Activated effector memory CD4-positive, alpha-beta T cell treated with anti-CD3 and anti-CD28 coated beads, Interleukin-2, amount 50 U/mL, for 16 hours (primary cell): ENCODE measurements at regions not wholly inside any gene's neighbourhood (a gene's known extent, or its start where the extent isn't known, plus 50 kb on each side); places are given as distances from the start of the nearest gene placed in this dataset.
"Not testable (repeated sequence)": the region's sequence is repeated elsewhere in the genome, so short reads cannot be mapped to it uniquely, and the experiment has no call there.

Source experiments
- DNase-seq: peaks from one replicate; pipeline ENCODE4 v3.0.0-alpha.2; 2020

DNA sequence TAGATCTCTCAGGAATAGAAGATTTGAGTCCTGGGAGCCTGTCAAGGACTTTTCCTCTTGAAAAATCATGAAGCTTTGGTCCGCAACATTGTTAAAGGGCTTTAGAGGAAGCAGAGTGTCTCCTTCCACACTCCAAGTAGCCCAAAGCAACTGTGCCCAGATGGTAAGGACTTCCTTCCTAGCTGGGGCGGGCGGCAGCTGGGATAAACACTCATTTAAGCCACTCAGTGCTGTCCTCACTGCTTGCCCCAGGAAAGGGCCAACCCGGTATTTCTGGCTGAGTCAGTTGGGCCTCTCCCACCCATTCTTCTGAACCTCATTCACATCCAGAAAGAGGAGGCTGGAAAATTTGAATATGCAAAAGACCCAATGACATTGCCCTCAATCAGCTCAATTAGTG is 144.3 kb downstream of the CHIC2 start:
- DNase-seq = no peak

DNA sequence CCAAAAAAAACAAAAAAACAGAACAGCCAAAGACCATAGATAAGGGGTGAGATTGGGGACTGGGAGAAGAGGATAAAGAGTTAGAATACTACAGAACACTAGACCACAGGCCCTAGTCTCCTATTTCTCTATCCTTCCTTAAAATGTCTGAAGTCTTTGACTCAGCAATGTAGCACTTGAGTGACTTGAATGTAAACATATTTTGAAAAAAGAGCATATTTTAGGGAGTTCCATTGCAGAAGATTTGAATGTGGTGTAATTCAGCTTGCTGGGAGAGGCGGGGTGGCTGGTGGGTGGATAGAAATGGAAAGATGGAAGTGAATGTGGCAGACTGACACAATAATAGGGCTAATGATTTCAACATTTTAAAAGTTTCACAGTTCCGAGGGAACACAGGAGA is 144.9 kb downstream of the CHIC2 start:
- DNase-seq = no peak

DNA sequence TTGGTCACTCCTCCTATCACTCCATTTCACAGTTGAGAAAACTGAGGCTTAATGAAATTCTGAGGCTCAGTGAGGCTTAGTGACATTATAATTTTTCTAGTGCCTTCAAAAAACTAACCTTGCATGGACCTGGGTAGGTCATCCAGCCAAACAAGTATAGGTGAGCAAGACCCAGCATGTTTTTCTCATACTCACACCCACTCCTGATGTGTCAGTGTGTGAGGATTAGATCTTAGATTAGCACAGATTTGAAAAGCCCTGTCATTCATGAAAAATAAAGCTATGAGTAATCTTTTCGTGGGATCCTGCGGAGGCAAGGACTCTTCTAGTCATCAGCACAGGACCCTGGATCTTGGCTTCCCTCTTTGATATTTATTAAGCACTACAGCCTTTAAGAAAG is 146.7 kb downstream of the CHIC2 start:
- DNase-seq = no peak

DNA sequence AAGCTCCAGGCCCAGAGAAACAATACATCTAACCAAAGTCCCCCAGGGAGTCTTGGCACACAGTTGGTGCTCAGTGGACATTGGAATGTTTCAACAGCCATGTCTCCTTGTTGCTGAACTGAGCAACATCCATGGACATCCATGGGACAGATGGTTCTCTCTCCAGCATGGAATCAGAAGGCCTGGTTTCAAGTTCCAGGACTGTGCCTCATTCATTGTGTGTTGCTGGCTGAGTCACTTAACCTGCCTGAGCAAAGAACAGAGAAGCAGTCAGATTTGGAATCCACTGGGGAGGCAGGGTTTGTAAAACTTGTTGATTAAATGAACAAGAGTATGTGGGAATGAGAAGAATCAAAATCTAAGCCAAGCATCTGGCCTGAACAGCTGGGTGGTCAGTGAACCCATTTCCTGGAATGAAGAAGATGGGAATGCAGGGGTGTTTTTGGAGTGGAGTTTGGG is 147.9 kb downstream of the CHIC2 start:
- DNase-seq = no peak

DNA sequence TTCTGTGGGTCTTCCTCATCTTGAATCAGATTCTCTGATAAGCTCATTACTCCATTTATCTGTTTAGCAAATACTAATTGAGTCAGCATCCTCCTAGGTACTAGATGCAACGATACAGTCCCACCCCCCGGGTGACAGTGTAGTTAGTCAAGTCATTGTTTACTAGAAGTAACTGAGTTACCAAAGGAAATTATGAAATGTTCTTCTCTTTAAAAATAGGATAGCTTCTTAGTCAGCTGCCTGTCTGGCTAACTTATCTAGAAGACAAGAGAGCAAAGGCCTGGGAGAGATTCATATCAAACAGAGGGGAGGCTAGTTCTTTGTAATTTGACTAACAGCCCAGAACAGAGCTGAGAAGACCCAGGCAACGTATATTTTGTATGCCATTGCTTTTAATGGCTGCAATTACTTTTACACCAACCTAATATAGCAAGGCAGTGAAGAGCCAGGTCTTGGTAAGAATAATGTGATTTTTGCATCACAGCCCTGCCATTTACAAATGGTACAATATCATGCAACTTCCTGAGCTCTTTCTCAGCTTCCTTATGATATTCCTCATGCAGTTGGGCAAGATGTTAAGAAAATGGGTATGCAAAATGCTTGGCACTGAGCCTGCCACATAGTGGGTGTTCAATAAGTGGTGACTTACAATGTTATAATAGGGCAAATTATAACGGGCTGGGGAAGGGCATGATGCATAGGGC is 149.9 kb downstream of the CHIC2 start:
- no peak for DNase-seq

DNA sequence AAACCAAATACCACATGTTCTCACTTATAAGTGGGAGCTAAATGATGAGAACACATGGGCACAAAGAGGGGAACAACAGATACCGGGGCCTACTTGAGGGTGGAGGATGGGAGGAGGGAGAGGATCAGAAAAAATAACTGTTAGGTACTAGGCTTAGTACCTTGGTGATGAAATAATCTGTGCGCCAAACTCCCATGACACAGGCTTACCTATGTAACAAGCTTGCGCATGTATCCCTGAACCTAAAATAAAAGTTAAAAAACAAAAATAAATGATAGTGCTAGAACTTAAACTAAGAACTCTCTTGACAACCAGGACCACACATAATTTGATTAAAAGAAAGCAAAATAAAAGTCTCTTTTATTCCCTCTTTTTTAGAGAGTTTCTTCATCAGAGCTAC is 150.6 kb downstream of the CHIC2 start:
- no peak for DNase-seq

DNA sequence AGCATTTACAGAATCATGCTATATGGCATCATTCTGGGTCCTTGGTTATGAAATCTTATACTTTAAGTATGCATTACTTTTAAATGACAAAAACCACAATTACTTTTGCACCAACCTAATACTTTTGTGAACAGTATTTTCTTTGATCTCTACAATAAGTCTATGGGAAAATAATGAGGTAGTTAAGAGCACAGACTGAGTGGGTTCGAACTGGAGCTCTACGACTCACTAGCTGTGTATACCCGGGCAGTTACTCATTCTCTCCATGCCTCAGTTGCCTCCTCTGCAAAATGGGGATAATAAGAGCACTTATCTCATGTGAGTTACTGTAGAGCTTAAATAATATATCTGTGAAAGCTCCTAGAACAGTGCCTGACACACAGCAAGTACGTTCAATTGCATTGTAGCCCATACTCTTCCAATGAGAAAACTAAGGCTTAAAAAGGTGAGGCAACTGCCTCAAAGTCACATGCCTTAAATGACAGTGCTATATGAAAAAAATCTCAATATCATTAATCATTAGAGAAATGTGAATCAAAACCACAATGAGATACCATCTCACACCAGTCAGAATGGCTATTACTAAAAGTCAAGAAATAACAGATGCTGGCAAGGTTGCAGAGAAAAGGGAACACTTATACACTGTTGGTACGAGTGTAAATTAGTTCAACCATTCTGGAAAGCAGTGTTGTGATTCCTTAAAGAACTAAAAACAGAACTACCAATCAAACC is 151.5 kb downstream of the CHIC2 start:
- no peak for DNase-seq

DNA sequence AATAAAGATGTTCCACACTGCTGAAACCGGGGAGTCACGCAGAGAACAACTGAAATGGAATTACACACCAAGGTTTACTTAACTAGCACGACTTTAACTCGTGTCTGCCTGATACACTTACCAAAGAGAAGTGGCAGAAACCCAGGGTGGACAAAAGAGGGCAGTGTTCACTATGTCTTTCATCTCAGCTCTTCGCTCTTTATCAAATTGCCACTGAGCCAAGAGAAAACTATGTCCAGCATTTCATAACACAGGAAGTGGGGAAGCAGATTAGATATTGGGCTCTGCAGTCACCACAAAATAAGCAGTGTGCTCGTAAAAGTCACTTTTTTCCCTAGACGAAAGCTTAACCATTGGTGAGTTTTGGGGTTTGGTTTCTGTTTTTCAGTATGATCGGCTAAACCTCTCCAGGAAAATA is 155.7 kb downstream of the CHIC2 start:
- DNase-seq = no peak

DNA sequence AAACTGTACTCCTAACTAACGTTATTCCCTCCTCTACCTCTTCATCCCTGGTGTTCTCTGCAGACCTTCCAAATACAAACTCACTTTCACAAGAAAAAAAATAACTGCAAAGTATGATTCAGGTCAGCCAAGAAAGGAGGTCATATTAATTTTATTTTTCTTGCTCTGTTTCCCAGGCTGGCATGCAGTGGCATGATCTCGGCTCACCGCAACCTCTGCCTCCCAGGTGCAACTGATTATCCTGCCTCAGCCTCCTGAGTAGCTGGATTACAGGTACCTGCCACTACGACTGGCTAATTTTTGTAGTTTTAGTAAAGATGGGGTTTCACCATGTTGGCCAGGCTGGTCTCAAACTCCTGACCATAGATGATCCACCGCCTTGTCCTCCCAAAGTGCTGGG is 156.6 kb downstream of the CHIC2 start:
- DNase-seq = no peak

DNA sequence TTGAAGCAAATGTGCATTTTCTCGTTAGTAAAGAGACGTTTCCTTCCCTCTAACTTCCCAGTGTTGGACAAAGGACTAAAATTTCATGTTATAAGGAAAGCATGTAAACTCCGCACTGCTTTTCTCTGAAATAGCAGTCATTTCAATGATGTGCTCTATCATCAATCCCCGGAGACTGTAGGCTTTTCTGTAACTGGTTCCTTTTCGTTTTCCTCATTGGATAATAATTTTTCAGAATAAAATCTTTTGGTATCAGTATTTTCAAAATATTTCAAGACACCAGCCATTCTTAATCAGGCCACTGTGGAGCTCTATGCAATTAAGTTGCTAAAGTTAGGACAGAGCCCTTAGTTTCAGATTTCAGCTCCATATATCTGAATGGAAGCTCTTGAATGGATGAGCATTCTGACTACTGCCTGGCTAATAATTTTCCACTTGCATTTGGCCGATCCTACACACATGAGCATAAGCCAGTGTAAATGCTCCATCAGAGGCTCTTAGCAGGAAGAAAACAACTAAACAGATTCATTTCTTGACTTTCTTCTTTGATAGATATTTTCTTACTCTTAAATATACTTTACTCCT is 157.7 kb downstream of the CHIC2 start:
- DNase-seq = no peak

DNA sequence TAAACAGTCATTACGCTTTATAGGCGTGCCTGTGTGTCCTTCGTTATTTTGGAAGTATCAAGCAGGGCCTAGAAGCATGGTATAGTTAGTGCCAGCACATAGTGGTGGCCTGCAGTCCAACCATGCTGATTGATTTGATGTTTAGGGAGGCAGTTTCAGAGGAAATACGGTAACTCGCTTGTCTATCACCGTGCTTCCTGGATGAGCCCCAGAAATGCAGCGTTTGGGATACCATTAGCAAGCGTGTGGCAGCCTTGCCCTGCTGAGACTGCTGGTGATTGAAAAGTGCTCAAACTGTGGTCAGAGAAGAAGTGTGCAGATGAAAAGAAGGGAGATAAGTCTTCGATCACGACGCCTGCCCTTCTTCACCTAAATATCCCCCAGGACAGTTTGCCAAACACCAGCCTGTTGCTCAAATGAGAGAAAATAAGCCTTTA is 158.4 kb downstream of the CHIC2 start:
- no peak for DNase-seq

DNA sequence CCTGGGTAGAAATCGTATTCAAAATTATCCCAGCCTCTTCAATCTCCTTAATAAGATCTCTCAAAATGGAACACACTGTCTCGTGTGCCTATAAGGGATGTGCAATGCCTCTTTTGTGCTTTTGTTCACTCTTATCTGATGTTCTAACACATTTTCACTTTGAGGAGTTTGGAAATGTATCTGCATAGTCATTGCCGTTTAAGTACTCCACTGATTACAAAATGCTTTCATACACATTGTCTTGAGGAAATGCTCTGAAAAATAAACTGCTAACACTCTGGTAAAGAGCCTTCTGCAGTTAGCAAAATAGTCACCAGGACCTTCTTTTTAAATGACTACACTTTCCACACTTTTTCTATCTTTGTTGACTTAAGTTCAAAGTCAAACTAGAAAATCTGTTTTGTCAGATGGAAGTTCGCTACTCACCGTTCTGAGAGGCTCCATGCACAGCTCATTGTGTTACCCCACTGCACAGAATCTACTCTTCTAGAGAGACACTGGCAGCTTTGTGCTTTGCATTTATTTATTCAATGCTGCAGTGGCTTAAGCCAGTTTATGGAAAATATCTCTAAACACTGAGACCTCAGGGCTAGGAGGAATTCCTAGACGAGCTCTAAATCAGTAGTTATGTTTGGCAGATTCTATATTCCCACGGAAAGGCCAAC is 159.0 kb downstream of the CHIC2 start:
- DNase-seq = no peak

DNA sequence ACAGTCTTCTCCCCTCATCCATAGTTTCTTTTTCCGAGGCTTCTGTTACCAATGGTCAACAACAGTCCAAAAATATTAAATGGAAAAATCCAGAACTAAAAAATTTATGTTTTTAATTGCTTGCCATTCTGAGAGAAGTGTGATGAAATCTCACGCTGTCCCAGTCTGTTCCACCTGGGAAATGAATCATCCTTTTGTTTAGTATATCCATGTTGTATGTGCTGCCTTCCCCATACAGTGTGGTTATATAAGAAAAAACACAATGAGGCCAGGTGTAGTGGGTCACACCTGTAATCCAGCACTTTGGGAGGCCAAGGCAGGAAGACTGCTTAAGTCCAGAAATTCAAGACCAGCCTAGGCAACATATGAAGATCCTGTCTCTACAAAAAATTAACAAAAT is 161.6 kb downstream of the CHIC2 start:
- no peak for DNase-seq

DNA sequence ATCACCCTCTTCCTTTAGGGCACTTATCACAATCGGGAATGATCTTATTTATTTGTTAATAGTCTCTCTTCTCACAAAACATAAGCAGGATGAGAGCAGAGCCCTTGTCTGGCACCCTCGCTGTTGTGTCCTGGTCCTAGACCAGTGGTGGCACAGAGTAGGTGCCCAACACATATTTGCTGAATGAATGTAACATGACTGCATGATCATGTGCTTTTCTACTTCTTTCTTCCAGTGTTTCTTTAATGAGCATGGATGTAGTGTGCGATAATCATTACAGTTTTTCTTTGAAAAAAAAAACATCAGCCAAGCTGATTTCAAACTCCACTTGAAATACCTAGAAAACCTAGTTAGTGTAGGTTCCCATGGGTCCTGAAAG is 164.1 kb downstream of the CHIC2 start:
- no peak for DNase-seq

DNA sequence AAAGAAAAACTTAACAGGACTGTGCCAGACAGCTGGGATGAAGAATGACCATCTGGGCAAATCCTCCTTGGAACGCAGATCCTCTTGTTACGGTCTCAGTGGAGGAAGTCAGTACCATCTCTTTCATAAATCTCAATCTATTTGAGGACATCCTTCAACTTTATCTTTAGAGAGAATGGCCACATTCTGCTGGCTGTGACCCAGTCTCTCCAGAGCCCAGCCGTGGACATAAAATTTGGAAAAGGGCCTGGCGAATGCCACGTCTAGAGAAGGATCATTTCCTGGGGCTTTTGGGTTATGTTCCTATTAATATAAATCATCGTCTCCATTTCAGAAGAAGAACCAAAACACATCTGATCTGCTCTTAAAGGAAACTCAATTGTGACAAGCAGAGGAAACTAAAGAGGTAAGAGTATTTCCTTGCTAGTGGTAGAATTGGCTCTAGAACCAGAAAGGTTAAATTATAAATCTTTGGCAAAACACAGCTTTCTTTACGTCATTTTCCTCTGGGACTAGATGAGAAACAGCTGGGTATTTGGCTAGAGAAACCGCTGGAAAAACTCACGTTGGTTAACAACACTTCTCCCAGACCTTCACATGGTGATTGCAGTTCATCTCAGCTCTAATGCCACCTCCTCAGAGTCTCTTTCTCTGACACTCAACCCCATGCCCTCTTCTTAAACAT is 164.7 kb downstream of the CHIC2 start:
- no peak for DNase-seq

DNA sequence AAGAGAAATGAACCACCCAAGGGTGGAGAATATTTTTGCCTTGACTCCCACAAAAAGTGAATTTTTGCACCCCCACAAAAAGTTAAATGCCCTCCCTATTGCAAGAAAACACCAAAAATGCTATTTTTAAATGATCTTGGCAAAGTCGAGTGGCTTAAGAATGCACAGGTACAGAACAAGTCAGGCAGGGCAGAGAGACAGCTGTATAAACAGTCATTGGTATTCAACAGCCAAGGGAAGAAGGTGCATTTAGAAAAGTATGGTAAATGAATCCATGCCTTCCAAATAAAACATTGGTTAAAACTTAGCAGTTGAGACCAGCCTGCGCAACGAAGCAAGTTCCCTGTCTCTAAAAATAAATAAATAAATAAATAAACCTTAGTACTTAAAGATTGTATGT is 169.3 kb downstream of the CHIC2 start:
- no peak for DNase-seq

DNA sequence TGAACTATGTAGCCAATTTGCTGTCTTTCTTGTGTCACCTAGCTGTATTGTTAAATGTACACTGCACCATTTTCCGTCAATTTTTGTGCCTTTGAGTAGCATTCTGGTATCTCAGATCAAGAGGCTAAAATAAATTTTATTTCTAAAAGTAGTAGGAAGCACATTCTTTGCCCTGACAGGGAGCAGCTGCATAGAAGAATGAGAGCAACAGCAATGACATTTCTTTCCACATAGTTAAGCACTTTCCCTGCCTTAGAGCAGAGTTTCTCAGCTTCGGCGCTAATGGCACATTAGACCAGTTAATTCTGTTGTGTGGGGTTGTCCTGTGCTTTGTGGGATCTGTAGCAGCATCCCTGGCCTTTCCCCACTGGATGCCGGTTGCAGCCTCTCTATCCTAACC is 173.9 kb downstream of the CHIC2 start:
- DNase-seq = no peak

DNA sequence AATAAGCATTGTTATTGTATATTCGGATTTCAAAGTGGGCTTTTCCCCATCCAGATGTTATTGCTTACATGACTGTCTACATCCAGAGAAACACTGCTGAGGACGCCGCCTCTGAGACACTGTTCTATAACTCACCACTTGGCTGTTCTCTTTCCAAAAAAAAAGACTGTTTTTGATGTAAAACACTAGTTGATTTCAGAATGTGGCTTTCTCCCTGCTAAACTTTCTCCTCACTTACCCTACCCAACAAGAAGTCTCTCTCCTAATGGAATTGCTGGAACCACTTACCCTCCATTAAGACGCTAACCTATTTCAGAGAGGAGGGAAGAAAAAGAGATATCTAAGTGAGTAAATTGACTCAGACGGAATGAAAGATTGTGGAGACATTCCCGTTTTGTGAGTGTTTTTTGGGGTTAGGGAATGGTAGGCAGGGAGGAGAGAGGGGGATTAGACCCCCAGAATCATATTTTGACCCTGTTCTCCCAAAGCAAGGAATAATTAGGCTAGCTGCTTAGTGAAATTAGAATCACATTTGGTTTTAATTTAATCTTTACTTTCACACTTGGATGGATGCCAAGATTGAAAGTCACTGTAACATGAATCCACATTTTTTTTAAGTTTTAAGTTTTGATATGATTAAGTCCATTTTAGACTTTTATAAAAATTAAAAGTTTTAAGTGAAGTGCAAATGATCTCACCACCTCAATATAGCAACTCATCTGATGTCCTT is 174.9 kb downstream of the CHIC2 start:
- DNase-seq = no peak

DNA sequence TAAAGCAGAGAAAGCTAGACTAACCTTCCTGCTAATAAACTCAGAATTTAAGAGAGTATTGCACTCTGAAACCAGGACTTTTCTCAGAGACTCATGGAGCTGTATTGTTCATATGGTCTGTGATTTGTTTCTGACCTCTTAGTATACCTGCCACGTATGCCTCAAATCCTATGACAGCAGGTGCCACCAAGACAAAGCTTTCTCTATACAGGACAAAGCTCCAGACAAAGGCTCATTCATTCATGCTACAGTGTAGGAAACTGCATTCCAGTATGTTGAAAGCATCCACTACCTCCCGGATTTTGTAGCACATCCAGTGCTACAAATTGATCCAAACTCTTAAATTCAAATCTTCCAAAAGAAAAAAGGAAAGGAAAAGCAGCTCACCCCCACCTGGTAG is 178.3 kb downstream of the CHIC2 start:
- DNase-seq = no peak

DNA sequence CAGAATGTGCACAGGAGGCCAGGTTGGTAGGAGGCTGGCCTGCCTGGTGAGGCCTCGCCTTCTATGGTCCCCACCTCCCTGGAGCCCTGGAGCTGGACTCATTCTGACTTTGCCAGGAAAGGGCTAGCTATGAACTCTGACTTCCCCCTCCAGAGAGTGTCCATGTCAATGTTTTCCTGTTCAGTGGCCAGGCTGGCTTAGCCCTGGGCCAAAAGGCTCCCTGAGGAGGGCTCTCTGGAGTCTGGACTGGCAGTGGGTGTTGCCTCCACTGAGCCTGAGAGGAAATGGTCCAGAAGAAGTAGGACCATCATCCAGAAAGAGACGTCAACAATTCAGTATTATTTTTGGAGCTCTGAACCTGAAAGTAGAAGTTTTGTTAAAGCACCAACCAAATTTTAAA is 178.7 kb downstream of the CHIC2 start:
- no peak for DNase-seq

DNA sequence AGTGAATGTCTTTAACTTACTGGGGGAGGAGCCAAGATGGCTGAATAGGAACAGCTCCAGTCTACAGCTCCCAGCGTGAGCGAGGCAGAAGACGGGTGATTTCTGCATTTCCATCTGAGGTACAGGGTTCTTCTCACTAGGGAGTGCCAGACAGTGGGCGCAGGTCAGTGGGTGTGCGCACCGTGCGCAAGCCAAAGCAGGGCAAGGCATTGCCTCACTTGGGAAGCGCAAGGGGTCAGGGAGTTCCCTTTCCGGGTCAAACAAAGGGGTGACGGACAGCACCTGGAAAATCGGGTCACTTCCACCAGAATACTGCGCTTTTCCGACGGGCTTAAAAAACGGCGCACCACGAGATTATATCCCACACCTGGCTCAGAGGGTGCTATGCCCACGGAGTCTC is 187.3 kb downstream of the CHIC2 start:
- not testable (repeated sequence) for DNase-seq

DNA sequence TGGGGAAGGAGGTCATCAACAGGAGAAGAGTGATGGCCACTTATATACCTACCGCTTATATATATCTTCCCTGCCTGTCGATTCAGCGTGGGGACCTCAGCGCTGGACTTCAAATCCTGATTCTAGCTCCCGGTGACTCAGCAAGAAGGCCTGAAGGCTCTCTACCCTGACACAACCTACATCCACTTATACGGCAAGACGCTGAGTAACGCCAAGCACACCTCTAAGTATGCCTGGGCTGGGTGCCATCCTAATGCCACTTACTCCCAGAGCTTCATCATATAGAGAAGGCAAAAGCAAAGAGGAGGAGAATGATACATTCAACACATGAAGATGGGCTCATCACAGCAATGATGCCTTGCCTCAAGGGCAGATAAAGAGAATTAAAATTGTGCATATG is 198.3 kb downstream of the CHIC2 start:
- DNase-seq = no peak
